ENCODE measurements at regions not wholly inside any gene's neighbourhood (a gene's known extent, or its start where the extent isn't known, plus 50 kb on each side); places are given as distances from the start of the nearest gene placed in this dataset.
A peak's percentile ranks its signal among the peaks of the same experiment; 100 is the strongest.
"Not testable (repeated sequence)": the region's sequence is repeated elsewhere in the genome, so short reads cannot be mapped to it uniquely, and the experiment has no call there.

DNA sequence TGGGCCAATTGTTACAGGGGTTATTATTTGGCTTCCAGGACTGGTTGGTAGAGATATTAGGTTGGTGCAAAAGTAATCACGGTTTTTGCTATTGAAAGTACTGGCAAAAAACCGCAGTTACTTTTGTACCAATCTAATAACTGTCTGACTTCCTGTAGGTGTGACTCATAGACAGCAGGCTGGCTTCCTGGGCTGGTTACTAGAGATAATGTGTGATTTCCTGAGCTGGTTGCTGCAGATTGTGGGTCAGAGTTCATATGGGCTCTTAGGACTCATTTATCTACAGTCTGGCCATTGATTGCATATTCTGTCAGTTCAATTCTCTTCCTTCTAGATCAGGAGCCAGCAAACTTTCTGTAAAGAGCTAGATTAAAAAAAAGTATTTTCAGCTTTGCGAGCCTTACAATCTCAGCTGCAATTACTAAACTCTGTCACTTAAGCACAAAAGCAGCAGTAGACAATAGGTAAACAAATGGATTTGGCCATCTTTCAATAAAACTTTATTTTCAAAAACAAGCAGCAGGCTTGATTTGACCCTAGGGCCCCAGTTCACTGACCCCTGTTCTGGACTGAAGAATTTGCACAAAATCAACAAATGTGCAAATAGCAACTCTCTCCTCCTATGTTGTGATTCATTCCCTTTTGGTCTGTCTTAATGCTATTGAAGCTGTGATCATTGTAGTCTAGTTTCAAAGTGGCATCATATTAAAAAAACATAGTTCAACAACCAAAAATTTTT lies 50.8 kb upstream of the BOD1L1 start:
- DNase-seq = no peak

DNA sequence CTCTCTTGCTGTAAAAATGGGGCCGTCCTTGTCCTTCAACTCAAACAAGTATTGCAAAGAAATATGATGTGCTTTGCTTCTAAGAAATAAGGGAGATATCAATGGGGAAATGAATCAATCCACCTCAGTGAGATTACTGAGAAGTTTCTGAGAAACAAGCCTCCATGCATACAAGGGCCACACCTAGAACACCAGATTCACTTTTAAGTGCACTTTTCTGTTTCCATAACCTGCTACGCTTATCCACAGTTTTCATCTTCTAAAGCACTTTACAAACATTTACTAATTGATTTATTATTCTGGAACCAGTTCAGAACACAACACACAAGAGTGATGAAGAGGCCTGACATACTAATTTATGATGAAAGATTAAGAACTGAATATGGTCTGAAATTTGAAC lies 54.0 kb upstream of the BOD1L1 start:
- DNase-seq = no peak

DNA sequence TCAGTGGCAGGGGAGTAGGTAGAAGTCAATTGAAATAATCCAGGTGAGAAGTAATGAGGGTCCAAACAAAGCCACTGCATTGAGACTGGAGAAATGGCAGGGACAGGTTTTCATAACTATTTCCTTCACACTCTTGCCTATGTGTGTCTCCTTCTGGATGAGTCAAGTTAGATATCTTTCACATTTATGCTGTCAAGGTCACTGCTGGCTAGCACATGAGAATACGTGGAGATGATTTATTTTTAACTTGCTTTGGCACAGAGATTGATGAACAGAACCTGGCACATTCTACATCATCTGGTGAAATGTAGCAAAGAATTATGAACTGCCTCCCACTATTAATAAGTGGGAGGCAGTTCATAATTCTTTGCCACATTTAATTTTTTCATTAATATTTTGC lies 66.7 kb upstream of the BOD1L1 start:
- DNase-seq = no peak

DNA sequence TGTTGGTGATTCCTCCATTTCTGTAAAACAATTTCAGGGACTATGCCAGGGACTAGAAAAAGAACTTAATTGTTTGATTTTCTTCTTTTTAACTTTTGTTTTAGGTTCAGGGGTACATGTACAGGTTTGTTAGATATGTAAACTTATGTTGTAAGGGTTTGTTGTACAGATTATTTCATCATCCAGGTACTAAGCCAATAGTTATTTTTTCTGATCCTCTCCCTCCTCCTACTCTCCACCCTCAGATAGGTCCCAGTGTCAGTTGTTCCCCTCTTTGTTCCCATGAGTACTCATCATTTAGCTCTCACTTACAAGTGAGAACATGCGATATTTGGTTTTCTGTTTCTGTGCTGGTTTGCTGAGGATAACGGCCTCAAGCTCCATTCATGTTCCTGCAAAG lies 70.8 kb upstream of the BOD1L1 start:
- no peak for DNase-seq

DNA sequence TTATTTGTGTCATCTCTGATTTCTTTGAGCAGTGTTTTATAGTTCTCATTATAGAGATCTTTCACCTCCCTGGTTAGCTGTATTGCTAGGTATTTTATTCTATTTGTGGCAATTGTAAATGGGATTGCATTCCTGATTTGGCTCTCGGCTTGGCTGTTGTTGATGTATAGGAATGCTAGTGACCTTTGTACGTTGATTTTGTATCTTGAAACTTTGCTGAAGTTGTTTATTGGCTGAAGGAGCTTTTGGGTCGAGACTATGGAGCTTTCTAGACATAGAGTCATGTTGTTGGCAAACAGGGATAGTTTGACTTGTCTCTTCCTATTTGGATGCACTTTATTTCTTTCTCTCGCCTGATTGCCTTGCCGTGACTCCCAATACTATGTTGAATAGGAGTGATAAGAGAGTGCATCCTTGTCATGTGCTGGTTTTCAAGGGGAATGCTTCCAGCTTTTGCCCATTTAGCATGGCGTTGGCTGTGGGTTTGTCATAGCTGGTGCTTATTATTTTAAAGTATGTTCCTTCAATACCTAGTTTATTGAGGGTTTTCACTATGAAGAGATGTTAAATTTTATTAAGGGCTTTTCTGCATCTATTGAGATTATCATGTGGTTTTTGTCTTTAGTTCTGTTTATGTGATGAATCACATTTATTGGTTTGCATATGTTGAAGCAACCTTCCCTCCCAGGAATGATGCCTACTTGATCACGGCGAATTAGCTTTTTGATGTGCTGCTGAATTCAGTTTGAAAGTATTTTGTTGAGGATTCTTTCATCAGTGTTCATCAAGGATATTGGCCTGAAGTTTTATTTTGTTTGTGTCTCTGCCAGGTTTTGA lies 72.7 kb upstream of the BOD1L1 start:
- peak; percentile 79 for DNase-seq

DNA sequence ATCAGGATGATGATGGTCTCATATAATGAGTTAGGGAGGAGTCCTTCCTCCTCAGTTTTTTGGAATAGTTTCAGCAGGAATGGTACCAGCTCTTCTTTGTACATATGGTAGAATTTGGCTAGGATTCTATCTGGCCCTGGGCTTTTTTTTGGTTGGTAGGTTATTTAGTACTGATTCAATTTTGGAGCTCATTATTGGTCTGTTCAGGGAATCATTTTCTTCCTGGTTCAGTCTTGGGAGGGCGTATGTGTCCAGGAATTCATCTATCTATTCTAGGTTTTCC lies 73.3 kb upstream of the BOD1L1 start:
- DNase-seq = not testable (repeated sequence)

DNA sequence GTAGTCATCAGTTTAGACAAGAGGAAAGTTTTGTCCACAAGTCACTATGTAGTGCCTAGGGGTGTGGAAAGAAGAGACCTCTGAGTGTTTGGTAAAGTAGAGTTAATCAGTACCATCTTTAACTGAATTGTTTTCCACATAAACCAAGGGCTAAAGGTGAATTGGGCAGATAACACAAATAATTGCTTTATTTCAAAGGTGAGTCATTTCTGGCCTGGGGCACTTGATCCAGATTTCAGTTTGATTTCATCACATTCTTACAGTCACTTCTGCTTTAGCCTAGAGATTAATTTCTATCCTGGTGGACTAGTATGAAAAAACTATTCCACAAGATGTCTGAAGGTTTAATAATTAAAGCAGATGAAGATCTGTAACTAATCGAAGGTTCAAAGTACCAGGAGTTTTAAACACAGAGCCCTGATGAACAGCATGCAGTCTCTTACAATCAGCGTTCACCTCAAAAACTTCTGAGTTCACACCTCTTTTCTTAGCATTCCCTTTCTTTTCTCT lies 74.5 kb upstream of the BOD1L1 start:
- peak; percentile 53 for DNase-seq

DNA sequence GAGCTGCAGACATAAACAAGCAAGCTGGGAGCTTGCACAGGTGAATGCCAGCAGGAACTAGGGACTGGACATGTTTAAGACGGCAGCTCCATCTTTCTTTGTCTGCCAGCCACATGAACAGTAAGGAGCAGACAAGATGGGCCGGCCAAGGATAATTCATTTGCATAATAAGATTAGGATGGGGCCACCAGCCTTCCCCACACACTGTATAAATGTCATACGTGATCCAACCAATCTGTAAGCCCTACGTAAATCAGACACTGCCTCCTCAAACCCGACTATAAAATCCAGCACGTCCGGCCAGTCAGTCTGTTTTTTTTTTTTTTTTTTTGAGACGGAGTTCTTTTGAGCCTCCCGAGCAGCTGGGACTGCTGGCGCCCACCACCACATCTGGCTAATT lies 75.6 kb upstream of the BOD1L1 start:
- DNase-seq = no peak

DNA sequence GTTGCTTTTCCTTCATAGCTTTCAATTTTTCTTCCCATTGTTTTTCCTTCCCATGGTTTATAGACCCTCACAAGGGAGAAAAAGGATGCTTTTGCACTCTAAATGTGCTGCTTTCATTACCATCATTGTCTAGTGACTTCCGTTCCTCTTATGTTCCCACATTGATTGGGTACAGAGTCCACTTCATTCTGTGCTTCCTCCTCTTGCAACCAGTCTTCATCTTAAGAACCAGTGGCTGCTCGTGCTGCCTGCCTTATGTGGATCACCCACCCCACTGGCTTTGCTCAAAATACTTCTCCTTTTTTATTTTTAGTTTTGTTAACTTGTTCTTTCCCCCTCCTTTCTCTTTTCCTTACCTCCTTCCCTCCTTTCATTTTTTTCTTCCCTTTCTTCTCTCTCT lies 76.5 kb upstream of the BOD1L1 start:
- DNase-seq = no peak

DNA sequence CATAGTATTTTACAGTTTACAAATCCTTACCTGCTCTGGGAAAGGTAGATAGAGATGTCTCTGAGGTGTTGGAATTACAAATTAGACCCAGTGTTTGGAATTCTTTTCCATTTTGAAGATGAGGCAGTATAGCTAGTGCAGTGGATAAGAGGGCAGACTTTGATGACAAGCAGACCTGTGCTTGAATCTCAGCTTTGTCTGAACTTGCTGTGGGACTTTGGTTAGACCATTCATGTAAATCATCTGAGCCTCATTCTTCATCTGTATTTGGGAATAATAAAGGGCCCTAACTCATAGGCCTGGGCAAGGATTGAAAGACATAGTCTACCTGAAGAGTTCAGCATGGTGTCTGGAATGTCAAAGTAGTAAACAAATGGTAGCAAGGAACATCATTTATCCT lies 77.2 kb upstream of the BOD1L1 start:
- DNase-seq = no peak

DNA sequence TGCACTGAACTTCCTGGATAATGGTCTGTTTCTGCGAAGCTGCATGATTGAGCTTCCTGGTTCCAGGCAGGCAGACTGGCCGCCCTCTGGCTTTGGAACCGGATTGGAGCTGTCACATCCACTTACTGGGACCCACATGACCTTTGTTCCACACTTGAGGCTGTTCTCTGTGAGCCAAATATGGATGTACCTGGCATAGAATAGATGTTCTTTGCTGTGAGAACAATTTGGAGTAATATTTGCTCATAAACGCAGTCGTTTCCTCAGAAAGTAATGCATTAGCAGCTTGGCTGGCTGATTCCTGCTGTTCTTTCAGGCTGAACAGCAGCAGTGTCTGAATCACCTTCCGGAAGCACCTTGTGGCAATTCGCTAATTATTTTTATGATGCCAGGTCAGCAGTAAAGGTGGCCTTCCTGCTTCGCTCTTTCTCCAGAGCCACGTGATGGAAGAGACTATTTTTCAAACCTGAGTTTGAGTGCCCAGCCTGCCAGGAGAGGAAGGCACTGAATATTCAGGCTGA lies 78.1 kb upstream of the BOD1L1 start:
- no peak for DNase-seq

DNA sequence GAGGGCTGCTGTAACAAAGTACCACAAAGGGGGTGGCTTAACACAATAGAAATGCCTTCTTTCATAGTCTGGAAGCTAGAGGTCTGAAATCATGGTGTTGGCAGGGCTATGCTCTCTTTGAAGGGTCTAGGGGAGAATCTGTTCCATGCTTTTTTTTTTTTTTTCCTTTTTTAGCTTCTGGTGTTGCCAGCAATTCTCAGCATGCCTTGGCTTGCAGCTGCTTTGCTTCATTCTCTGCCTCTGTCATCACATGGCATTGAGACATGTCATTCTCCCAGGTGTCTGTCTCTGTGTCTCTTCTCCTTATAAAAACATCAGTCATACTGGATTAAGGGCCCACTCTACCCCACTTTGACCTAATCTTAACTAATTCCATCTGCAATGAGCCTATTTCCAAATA lies 78.6 kb upstream of the BOD1L1 start:
- peak; percentile 5 for DNase-seq

DNA sequence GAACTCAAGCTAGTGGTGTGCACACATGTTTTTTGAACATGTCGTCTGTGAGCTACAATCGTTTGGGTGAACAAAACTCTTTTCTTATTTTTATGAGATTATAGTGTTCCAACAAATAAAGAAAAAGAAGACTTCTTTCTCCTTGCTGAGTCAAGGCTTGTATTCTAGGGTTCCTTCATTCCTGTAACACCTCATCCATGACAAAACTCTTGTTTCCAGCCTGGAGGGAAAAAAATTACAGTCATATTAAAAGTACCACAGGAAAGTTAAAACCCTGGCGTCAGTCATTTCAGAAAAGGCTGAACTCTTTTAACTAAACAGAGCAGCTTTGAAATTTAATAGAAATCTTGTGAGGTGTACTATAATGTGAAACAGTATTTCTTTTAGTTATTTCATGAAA lies 79.2 kb upstream of the BOD1L1 start:
- no peak for DNase-seq

DNA sequence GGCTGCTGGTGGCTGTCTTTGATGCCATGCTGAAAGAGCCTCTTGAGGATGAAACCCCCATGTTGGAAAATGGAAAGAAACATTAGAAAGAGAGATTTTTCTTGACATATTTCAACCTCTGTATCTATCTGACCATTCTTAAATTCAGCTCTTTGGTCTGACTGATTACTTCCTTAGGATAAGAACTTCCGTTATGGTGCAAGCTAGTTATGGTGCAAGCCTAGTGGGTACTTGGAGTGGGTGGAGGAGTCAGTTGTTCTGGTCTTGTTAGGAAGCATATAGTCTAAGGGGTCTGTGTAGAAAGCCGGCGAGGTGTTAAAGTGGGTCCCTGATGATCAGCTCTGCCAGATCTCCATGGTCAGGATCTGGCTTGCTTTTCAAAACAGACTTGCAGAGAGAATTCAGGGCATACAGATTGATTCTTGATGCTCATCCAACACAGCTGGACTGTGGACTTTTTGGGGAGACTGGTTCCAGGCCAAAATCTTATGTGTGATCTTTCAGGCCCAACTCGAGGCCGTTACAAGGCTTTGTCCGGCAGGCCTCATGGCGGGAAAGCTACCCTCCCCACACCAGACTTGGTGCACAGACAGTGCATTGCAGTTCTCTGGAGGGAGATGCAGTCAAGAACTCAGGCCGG lies 82.8 kb upstream of the BOD1L1 start:
- DNase-seq = no peak

DNA sequence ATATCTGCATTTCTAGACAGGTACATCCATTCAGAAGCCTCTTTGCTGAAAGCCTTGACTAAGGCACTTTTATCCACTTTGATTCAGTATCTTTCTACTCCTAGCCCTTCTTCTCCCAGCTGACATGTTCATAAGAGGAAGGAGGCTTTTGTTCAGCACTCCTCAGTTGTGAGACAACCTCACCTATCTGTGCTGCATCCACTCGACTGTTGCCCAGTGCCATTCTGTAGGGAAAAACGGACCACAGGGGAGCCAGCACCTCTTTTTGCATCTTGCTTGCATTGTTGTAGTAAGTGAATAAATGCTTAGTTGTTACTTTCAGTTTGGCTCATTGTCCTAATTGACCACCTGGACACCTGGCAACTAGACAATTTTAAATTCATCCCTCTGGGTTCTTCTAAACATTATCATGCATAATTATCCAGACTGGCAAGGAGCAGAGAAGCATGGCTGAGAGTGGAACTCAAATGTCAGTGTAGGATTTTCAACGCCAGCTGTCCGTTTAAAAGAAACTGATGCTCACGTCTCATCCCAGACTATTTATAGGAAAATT lies 83.8 kb upstream of the BOD1L1 start:
- no peak for DNase-seq

DNA sequence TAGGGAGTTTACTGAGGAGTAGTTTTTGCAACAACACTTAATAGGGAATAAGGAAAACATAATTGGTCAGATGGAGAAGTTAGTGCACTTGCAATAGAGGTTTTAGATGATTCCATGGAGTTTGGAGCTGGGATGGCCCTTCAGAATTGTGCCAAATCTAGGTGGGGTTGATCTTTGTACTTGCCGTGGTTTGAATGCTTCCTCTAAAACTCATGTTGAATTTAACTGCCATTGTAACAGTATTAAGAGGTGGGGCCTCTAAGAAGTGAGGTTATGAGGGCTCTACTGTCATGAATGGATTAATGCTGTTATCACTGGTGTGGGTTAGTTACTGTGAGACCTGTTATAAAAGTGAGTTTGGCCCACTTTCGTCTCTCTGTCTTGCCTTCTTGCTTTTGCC lies 94.4 kb upstream of the BOD1L1 start:
- DNase-seq = no peak

DNA sequence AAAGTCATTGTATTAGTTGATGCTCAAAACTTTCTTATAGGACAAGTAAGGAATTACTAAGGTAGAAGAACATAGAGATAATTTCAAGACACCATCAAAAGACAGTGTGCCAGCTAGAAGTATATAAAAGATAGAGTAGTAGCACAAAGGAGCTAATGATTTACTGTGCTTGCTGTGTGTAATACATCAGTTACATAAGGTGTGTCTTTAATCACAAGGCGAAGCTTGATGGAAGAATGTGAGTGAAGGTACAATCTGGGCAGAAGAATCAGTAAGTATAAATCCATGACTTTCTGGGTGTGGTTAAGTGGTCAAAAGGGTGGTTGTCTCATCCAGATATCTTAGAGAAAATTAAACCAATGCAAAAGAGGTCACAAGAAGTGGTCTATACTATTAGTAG lies 95.1 kb upstream of the BOD1L1 start:
- no peak for DNase-seq

DNA sequence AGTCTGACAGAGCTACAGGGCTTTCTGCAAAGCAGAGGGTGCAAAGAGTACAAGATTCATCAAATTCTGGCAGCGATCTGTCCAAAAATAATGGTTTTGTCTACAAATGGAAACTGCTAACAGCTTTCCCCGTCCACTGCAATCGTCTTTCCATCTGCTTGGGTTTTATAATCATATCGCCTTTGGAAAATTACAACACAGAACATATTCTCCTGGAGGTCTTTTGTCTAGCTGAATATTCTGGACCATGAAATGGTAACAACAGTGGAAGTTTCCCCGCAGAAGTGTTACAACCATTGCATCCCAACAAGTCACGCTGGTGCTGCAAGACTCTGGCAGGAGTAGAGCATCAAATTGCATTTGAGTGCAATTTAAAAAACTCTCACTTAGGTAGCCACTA lies 101.2 kb upstream of the BOD1L1 start:
- no peak for DNase-seq

DNA sequence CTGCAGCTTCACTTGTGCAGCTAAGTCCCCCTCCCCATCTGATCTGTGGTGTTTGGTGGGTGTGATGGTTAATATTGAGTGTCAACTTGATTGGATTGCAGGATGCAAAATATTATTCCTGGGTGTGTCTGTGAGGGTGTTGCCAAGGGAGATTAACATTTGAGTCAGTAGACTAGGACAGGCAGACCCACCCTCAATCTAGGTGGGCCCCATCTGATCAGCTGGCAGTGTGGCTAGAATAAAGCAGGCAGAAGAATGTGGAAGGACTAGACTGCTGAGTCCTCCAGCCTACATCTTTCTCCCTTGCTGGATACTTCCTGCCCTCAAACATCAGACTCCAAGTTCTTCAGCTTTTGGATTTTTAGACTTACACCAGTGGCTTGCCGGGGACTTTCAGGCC lies 103.5 kb upstream of the BOD1L1 start:
- DNase-seq = no peak

DNA sequence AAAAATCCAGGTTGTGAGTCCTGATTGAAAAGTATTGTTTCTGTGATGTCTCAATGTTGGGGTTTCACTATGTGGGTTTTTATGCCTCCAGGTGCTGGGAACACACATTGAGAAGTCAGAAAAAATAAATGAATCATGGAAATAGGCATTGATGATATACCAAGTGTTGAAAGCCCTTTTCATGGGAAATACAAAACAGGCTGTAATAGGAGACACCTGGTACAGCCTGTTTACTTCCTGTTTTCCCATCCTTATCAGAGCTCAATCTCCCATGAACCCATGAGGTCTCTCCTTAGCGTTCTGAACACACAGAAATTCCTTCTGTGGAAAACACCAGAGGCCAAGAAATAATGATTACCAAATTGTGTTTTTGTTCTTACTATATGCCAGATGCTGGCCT lies 106.3 kb upstream of the BOD1L1 start:
- no peak for DNase-seq

DNA sequence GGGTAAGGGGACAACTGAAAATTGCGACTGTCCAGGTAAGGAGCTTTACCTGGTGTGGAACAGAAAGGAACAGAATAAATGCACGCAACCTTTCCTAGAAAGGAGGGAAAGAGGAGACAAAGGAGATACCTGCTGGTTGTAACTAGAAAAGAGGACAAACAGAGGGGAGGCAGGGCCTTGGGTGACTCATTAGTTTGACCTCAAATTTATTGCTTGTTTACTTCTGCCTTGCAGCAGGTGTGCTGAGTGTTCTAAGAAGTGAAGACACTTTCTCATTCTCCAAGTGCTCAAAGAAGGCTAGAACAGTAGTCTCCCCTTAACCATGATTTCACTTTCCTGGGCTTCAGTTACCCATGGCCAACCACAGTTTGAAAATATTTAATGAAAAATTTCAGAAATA lies 123.1 kb upstream of the BOD1L1 start:
- DNase-seq = no peak

DNA sequence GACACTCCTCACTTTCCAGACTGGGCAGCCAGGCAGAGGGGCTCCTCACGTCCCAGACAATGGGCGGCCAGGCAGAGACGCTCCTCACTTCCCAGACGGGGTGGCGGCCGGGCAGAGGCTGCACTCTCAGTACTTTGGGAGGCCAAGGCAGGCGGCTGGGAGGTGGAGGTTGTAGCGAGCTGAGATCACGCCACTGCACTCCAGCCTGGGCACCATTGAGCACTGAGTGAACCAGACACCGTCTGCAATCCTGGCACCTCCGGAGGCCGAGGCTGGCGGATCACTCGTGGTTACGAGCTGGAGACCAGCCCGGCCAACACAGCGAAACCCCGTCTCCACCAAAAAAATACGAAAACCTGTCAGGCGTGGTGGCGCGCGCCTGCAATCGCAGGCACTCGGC lies 134.1 kb upstream of the BOD1L1 start:
- not testable (repeated sequence) for DNase-seq

DNA sequence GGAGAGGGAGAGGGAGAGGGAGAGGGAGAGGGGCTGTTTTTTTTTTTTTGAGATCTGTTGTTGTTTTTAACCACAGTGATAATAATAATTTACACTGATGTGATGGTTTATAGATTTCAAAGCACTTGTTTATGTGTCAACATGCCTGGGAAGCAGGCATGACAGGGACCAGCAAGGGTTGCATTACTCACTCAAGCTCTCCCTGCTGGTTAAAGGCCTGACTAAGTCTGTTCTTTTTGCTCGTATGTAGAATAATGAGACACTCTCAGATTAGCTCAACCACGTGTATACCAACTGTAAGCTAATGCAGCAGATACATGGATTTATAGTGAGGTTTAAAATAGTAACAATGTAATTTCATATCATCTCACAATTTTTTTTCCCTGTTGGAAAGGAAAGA lies 134.6 kb upstream of the BOD1L1 start:
- no peak for DNase-seq
